SK-N-SH (cell line): ENCODE measurements at regions not wholly inside any gene's neighbourhood (a gene's known extent, or its start where the extent isn't known, plus 50 kb on each side); places are given as distances from the start of the nearest gene placed in this dataset.

Experiments used
- CTCF ChIA-PET: fragments of 300-600, 350-600 bp; formaldehyde crosslinking; extraction: SDS; loops from one replicate; lab custom pipeline; 2021; lab: Yijun Ruan, JAX
- POLR2A ChIA-PET: fragments of 350-600 bp; sonication (Branson Sonifier 250); formaldehyde crosslinking; extraction: SDS; loops from one replicate; lab custom pipeline; 2020; ENCODE audit warnings: antibody characterized with exemption, inconsistent platforms; lab: Yijun Ruan, JAX
- DNase-seq: peaks from one replicate; pipeline ENCODE4 v3.0.0; 2012
- H2AFZ ChIP-seq: fragments of 200-600 bp; sonication (generic); 2 replicates; pipeline ENCODE4 v1.8.1; 2016; ENCODE audit warnings: antibody characterized with exemption, mild to moderate bottlenecking, low read depth
- H3F3A ChIP-seq: fragments of 200-600 bp; sonication (generic); replicated peaks from 2 replicates; pipeline ENCODE3; 2016; ENCODE audit warnings: antibody characterized with exemption, mild to moderate bottlenecking; ENCODE audit not compliant: insufficient read depth
- H3K27ac ChIP-seq, 2 experiments: fragments of 200-500 bp in 1 of 2; fragments of 200-600 bp in 1 of 2; sonication (Bioruptor generic) in 1 of 2; sonication (generic), shearing (Covaris generic) in 1 of 2; 2 replicates each; pipeline versions ENCODE4 v1.5.1 to v1.6.1; 2014 to 2016; ENCODE audit warnings: low read depth in 2 of 2, inconsistent platforms in 1 of 2, low read length in 1 of 2, mild to moderate bottlenecking in 1 of 2, mixed read lengths in 1 of 2
- H3K27me3 ChIP-seq: fragments of 200-600 bp; sonication (generic), shearing (Covaris generic); 2 replicates; pipeline ENCODE4 v1.6.1; 2016; ENCODE audit warnings: mixed run types; ENCODE audit not compliant: insufficient read depth
- H3K36me3 ChIP-seq, 2 experiments: fragments of 200-500 bp in 1 of 2; fragments of 200-600 bp in 1 of 2; sonication (Bioruptor generic) in 1 of 2; sonication (generic) in 1 of 2; replicated peaks in 1 of 2; 2 replicates each; pipeline versions ENCODE3 to v1.5.1; 2014 to 2016; ENCODE audit warnings: low read length in 1 of 2, mild to moderate bottlenecking in 1 of 2; ENCODE audit not compliant: insufficient read depth in 2 of 2, control insufficient read depth in 1 of 2
- H3K4me1 ChIP-seq, 2 experiments: fragments of 200-500 bp in 1 of 2; fragments of 200-600 bp in 1 of 2; sonication (Bioruptor generic) in 1 of 2; sonication (generic), shearing (Covaris generic) in 1 of 2; 2 replicates each; pipeline versions ENCODE4 v1.5.1 to v1.6.1; 2014 to 2016; ENCODE audit warnings: low read depth in 1 of 2, low read length in 1 of 2, mixed run types in 1 of 2; ENCODE audit not compliant: insufficient read depth in 2 of 2, control insufficient read depth in 1 of 2
- H3K4me2 ChIP-seq: fragments of 200-600 bp; sonication (generic), shearing (Covaris generic); 2 replicates; pipeline ENCODE4 v1.6.1; 2017; ENCODE audit warnings: mixed run types
- H3K4me3 ChIP-seq, 2 experiments: fragments of 200-500 bp in 1 of 2; fragments of 200-600 bp in 1 of 2; sonication (Bioruptor generic) in 1 of 2; sonication (generic), shearing (Covaris generic) in 1 of 2; 2 replicates each; pipeline versions ENCODE4 v1.5.1 to v1.8.1; 2014 to 2016; ENCODE audit warnings: low read depth in 2 of 2, inconsistent platforms in 1 of 2, low read length in 1 of 2, mild to moderate bottlenecking in 1 of 2, mixed read lengths in 1 of 2, moderate library complexity in 1 of 2
- H3K79me2 ChIP-seq: fragments of 200-600 bp; sonication (generic); 2 replicates; pipeline ENCODE4 v1.8.1; 2017; ENCODE audit warnings: mild to moderate bottlenecking; ENCODE audit not compliant: insufficient read depth
- H3K9ac ChIP-seq: fragments of 200-600 bp; sonication (generic); 2 replicates; pipeline ENCODE4 v1.6.1; 2017; ENCODE audit warnings: mixed run types
- H3K9me2 ChIP-seq: fragments of 200-600 bp; sonication (generic); 2 replicates; pipeline ENCODE4 v1.6.1; 2017; ENCODE audit warnings: mixed run types
- H3K9me3 ChIP-seq: fragments of 200-600 bp; sonication (generic); 2 replicates; pipeline ENCODE4 v1.6.1; 2017; ENCODE audit warnings: mixed run types, mild to moderate bottlenecking, moderate library complexity
- H4K20me1 ChIP-seq: fragments of 200-600 bp; sonication (generic); 2 replicates; pipeline ENCODE4 v1.6.1; 2017; ENCODE audit warnings: mild to moderate bottlenecking, mixed run types; ENCODE audit not compliant: insufficient read depth
- CHD2 ChIP-seq: fragments of 150-350 bp; IDR thresholded peaks from 2 replicates; pipeline ENCODE4 v1.6.1; 2018; ENCODE audit warnings: low read length; ENCODE audit not compliant: partially characterized antibody
- FOSL2 ChIP-seq: IDR thresholded peaks from 2 replicates; pipeline ENCODE4 v1.4.0; 2012; ENCODE audit warnings: low read depth, mild to moderate bottlenecking, moderate library complexity, borderline replicate concordance
- FOXJ3 ChIP-seq: sonication (generic); formaldehyde crosslinking; IDR thresholded peaks from 2 replicates; pipeline ENCODE4 v1.5.1; 2020; ENCODE audit warnings: mild to moderate bottlenecking, missing genetic modification reagents
- FOXM1 ChIP-seq: IDR thresholded peaks from 2 replicates; pipeline ENCODE4 v1.4.0; 2012; ENCODE audit warnings: low read depth, mild to moderate bottlenecking
- IRF3 ChIP-seq: fragments of 150-350 bp; IDR thresholded peaks from 2 replicates; pipeline ENCODE4 v1.6.1; 2016; ENCODE audit warnings: mild to moderate bottlenecking, low read depth, low read length
- JUND ChIP-seq: IDR thresholded peaks from 2 replicates; pipeline ENCODE4 v1.4.0; 2012
- MAX ChIP-seq: IDR thresholded peaks from 2 replicates; pipeline ENCODE4 v1.4.0; 2012; ENCODE audit warnings: low read depth
- MEF2A ChIP-seq: IDR thresholded peaks from 2 replicates; pipeline ENCODE4 v1.4.0; 2012; ENCODE audit warnings: low read depth, borderline replicate concordance
- PBX3 ChIP-seq: IDR thresholded peaks from 2 replicates; pipeline ENCODE4; 2012
- POLR2AphosphoS5 ChIP-seq: IDR thresholded peaks from 2 replicates; pipeline ENCODE4 v1.6.1; 2012; ENCODE audit warnings: low read depth, low read length
- RAD21 ChIP-seq: IDR thresholded peaks from 2 replicates; pipeline ENCODE4 v1.6.1; 2012; ENCODE audit warnings: mild to moderate bottlenecking, low read length
- RFX5 ChIP-seq: IDR thresholded peaks from 2 replicates; pipeline ENCODE4 v1.6.1; 2012; ENCODE audit warnings: mild to moderate bottlenecking, improper control_type of control experiment, low read length
- RXRA ChIP-seq: IDR thresholded peaks from 2 replicates; pipeline ENCODE4 v1.4.0; 2012; ENCODE audit warnings: low read depth, mild to moderate bottlenecking, borderline replicate concordance
- SIN3A ChIP-seq: IDR thresholded peaks from 2 replicates; pipeline ENCODE4 v1.6.1; 2012; ENCODE audit warnings: low read depth, mild to moderate bottlenecking, low read length, moderate library complexity, borderline replicate concordance
- TCF12 ChIP-seq: IDR thresholded peaks from 2 replicates; pipeline ENCODE4 v1.4.0; 2012
- TEAD4 ChIP-seq: IDR thresholded peaks from 2 replicates; pipeline ENCODE4 v1.4.0; 2012; ENCODE audit warnings: mild to moderate bottlenecking, borderline replicate concordance; ENCODE audit not compliant: insufficient read depth
- ZBTB33 ChIP-seq: IDR thresholded peaks from 2 replicates; pipeline ENCODE4 v1.4.0; 2012; ENCODE audit warnings: low read depth, borderline replicate concordance

GRCh38 chr4:164606478-164606877 is 147.5 kb upstream of the SMIM31 start:
- TF ChIP-seq SIN3A (no peak), PBX3 (no peak), RAD21 (no peak), POLR2AphosphoS5 (no peak), FOXM1 (no peak), JUND (no peak), RFX5 (no peak), CHD2 (no peak), ZBTB33 (no peak), IRF3 (no peak), TCF12 (no peak), FOSL2 (no peak), MAX (no peak), FOXJ3 (CRISPR knock-in tag) (no peak), TEAD4 (no peak), RXRA (no peak), MEF2A (no peak)
- POLR2A ChIA-PET, result no interaction called here
- CTCF ChIA-PET, result no interaction called here
- Histone ChIP-seq H4K20me1 (no peaks in the 10 kb centered on the region), H3K27ac (no peak overlapping the region), H3K9ac (no peak overlapping the region), H3K36me3 (no peaks in the 10 kb centered on the region), H3K9me2 (no peaks in the 10 kb centered on the region), H3F3A (no peaks in the 10 kb centered on the region), H3K4me1 (no peaks in the 10 kb centered on the region), H3K27me3 (no peaks in the 10 kb centered on the region), H3K9me3 (no peaks in the 10 kb centered on the region), H3K4me2 (no peak overlapping the region), H3K4me3 (no peak overlapping the region), H3K79me2 (no peaks in the 10 kb centered on the region), H2AFZ (no peak overlapping the region)
- no peak for DNase-seq
